ENCODE measurements at regions not wholly inside any gene's neighbourhood (a gene's known extent, or its start where the extent isn't known, plus 50 kb on each side); places are given as distances from the start of the nearest gene placed in this dataset.

DNA sequence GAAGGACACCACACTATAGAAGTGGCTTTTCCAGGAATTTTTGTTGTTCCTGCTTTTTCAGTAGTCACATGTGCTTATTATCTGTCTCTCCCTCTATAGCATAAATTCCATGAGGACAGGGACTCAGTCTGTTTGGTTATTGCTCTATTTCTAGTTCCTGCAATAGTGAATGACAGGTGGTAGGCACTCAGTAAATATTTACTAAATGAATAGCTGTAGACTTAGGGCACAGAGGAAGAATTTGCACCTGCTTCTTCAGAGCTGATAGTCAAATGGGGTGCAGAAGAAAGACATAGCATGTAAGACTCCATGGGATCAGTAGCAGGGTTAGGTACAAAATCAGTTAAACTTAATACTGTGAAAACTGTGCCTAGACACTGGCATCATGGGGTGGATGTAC is 580.2 kb downstream of the CCDC171 start:
- H3K9me3 ChIP-seq: no peaks in the 10 kb centered on the region
- no peak for DNase-seq
- no peaks in the 10 kb centered on the region for H3K27me3 ChIP-seq
- no peak for ATAC-seq
- H3K27ac ChIP-seq: no peak overlapping the region
- TF ChIP-seq, protein P1, sequence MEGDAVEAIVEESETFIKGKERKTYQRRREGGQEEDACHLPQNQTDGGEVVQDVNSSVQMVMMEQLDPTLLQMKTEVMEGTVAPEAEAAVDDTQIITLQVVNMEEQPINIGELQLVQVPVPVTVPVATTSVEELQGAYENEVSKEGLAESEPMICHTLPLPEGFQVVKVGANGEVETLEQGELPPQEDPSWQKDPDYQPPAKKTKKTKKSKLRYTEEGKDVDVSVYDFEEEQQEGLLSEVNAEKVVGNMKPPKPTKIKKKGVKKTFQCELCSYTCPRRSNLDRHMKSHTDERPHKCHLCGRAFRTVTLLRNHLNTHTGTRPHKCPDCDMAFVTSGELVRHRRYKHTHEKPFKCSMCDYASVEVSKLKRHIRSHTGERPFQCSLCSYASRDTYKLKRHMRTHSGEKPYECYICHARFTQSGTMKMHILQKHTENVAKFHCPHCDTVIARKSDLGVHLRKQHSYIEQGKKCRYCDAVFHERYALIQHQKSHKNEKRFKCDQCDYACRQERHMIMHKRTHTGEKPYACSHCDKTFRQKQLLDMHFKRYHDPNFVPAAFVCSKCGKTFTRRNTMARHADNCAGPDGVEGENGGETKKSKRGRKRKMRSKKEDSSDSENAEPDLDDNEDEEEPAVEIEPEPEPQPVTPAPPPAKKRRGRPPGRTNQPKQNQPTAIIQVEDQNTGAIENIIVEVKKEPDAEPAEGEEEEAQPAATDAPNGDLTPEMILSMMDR (IDR thresholded peaks at IDR 0.05): no peak
- no peaks in the 10 kb centered on the region for H3K36me3 ChIP-seq
- peaks cover 0 to 5% of the 10 kb centered on the region in 2 donors for H3K4me1 ChIP-seq
- intact Hi-C loops (cut with DNase I): no loop called here
- H3K4me3 ChIP-seq: no peak overlapping the region

DNA sequence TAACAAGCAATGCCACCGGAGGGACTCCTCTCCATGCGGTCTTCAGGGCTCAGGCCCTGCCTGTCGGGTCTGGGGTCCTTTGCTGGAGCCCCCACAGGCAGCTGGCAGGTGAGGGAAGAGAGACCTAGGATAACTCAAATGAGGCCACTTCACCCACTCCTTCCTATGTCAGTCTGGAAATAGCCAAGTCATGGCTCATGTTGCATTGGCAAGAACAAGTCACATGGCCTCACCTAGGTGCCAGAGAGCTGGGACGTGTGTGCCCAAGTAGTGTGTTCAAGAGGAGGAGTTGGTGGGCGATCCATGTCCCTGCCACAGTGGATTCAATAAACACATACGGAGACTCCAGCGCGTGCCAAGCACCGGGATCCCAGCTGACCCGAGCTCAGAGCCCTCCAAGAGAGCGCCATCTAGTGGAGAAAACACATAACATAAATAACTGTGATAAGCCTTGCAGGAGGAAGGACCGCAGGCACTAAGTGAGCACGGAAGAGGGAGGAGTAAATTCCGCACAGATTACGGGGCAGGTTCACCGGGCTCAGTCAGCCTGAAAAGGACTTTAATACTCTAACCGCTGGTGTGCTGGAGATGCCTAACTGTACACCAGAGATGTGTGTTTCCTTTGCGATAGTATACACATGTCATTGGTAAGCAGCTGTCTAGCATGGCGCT is 580.8 kb downstream of the CCDC171 start:
- DNase-seq (peak in 1 of 4 donors; percentile 58), ATAC-seq (peak; percentile 93)
- Histone ChIP-seq H3K36me3 (no peaks in the 10 kb centered on the region), H3K27ac (no peak overlapping the region), H3K4me1 (peaks cover 0 to 5% of the 10 kb centered on the region in 2 donors), H3K27me3 (no peaks in the 10 kb centered on the region), H3K9me3 (no peaks in the 10 kb centered on the region), H3K4me3 (no peak overlapping the region)
- TF ChIP-seq, protein P1 (IDR thresholded peaks at IDR 0.05): peak; percentile 33 to 40
- intact Hi-C loops (cut with DNase I): no loop called here

DNA sequence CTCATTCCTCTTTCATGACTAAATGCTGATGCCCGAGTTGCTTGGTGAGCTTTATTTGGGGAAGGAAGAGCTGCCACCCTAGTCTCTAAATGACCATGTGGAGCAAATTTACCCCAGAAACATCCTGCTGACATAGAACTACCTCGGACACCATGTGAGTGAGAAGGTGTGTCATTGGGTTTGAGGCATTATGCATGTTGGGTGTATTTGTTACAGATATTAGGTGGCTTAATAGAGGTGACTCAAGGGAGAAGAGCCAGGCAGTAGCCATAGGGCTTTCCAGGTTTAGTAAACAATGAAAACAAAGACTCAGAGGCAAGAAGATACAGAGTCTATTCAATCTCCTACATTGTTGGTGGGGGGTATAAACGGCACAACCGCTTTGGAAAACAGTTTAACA is 581.5 kb downstream of the CCDC171 start:
- intact Hi-C loops (cut with DNase I): no loop called here
- TF ChIP-seq, protein P1 (IDR thresholded peaks at IDR 0.05): no peak
- H3K9me3 ChIP-seq: no peaks in the 10 kb centered on the region
- ATAC-seq (no peak), DNase-seq (no peak)
- no peaks in the 10 kb centered on the region for H3K27me3 ChIP-seq
- peaks cover 0 to 5% of the 10 kb centered on the region in 2 donors for H3K4me1 ChIP-seq
- H3K4me3 ChIP-seq: no peak overlapping the region
- no peaks in the 10 kb centered on the region for H3K36me3 ChIP-seq
- H3K27ac ChIP-seq: no peak overlapping the region

DNA sequence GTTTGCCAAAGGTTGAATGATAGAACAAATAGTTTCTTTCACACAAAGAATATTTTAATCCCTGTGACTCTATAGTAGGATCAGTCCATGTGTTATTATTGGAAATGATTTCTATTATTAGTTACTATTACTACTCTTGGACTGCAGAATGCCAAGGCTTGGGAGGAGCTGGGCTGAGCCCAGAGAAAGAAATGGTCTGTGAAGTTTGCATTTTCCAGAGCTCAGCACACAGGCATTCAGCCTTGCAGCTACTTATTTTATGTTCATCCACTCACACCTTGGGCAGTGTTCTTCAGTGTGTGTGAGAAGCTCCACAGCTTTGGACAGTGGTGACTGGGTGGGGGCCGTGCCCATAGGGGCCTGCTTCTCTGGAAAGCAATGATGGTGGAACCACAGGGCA is 583.1 kb downstream of the CCDC171 start:
- Histone ChIP-seq H3K36me3 (no peaks in the 10 kb centered on the region), H3K4me3 (no peak overlapping the region), H3K27me3 (no peaks in the 10 kb centered on the region), H3K9me3 (no peaks in the 10 kb centered on the region), H3K4me1 (peaks cover 0 to 5% of the 10 kb centered on the region in 2 donors), H3K27ac (no peak overlapping the region)
- intact Hi-C loops (cut with DNase I): no loop called here
- TF ChIP-seq, protein P1 (IDR thresholded peaks at IDR 0.05): no peak
- ATAC-seq (no peak), DNase-seq (no peak)

DNA sequence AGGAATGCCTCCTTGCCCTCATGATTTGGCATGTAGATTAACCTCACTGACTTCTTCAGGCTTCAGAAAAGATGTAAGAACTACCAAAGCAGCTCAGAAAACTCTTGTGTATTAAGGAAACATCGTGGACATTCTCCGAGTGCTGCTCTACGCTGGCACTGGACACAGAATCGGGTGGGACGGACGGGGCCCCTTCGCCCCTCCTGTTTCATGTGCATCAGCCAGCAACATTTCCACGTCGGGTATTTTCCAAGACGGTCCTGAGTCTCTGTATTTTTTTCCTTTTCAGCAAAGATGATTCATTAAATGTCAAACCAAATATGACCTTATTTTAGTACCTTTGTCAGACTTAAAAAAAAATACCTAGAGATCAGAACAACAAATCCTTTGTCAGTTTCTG is 583.6 kb downstream of the CCDC171 start:
- H3K4me3 ChIP-seq: no peak overlapping the region
- no peaks in the 10 kb centered on the region for H3K9me3 ChIP-seq
- H3K36me3 ChIP-seq: no peaks in the 10 kb centered on the region
- H3K27me3 ChIP-seq: no peaks in the 10 kb centered on the region
- intact Hi-C loops (cut with DNase I): no loop called here
- TF ChIP-seq, protein P1 (IDR thresholded peaks at IDR 0.05): no peak
- H3K4me1 ChIP-seq: peaks cover 0 to 5% of the 10 kb centered on the region in 2 donors
- no peak for DNase-seq
- no peak overlapping the region for H3K27ac ChIP-seq
- no peak for ATAC-seq

All from left lung (tissue), 4 donors.